CD1c-positive myeloid dendritic cell (primary cell): ENCODE measurements at regions not wholly inside any gene's neighbourhood (a gene's known extent, or its start where the extent isn't known, plus 50 kb on each side); places are given as distances from the start of the nearest gene placed in this dataset.
"Not testable (repeated sequence)": the region's sequence is repeated elsewhere in the genome, so short reads cannot be mapped to it uniquely, and the experiment has no call there.

Experiments
- DNase-seq: peaks from one replicate; pipeline ENCODE4 v3.0.0-alpha.2; 2016; ENCODE audit errors: extremely low spot score

DNA sequence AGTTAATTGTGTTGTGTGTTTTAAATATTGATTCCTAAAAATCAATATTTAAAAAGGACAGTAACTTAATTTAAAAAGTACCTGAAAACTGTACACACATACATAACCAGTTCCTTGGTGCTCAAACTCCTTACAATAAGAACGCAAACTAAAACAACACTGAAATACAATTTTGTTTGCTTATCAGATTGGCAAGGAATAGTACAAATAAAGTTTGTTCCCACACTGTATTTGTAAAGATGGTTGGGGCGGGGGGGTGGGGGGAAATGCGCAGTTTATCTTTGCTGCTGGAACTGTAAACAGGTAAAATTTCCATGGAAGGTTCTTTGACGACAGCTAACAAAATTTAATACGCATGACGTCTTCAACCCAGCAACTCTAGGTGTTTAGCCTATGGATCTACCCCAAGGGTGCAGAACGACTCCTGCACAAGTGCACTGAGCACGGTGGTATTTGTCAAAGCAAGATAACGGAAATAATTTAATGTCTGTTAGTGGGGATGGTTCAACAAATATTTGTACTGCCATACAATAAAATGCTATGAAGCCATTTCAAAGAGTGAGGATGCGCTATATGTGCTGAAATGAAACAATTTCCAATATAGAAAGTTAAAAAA is 96.5 kb downstream of the ING1 start:
- no peak for DNase-seq

DNA sequence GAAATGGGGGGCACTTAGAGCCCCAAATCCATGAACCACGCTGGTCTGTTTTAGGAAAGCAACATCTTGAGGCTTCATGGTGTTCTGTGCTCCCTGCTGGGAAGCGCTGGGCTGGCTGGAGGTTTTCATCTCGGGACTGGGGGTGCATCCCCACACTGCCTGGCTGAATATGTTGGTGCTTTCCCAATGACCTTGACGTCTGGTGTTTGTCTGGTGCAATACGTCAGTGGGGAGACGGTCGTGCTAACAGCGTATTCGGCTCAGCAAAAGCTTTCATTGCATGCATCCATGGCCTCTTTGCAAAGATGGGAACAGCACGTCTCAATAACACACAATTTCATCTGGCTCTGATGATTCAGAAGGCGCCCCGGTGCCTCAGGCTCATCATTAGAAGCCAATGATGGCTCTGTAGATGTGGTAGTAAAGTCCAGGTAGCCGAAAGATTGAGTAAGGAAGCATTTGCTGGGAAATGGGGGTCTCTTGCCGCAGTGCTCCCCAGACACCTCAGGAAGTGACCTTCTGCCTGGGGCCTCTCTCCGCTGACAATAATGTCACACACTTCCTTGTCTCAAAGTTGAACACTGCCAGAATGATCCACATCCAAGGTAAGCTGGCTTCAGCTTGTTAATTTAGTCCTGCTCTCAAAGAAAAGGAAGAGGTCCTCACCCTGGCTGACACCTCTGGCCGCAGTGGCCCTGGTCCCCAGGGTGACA is 97.7 kb downstream of the ING1 start:
- DNase-seq, result no peak

DNA sequence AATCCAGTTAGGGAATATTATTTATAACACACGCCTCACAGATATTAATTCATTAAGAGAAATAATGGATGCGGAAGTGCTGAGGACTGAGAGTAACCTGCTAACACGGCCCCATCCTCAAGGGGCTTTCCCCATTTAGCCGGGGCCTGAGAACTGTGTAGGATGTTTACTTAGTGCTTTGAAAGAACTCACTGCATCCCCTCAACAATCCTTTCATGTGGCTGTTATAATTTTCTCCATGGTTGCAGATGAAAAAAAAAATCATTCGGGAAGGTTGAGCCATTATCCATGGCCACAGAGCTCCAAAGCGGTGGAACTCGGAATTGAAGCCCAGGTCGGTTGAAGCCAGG is 98.2 kb downstream of the ING1 start:
- no peak for DNase-seq

DNA sequence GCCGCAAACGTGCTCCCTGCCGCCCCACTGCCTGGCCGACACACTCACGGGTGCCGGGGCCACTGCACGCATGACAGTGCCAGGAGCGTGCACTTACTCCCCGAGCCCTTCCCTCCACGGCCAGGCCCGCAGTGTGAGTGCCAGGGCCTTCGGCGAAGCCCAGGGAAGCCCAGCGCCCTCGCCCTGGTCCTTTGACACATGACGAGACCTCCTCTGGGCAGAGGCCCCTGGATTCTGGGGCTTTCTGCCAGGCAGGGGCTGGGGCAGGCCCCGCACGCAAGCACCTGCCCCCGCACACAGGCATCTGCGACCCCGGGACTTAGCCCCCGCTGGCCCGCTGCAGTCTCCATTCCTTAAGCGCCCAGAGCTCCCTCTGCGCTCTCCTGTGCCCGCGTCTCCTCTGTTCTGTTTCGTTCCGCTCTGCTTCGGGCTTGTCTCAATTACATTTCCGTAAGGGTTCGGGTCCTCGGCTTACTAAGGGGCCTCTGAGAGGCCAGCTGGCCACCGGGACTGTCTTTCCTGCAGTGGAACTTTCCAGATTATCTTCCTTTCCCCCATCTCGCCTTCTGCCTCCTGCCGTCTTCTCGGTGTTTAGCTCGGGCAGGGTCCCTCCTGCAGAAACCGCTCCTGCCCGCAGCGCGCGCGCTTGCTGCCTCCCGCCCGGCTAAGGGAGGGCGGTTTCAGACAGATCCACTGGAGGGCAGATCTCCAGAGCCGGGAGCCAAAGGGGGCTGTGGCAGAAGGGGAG is 98.8 kb downstream of the ING1 start:
- DNase-seq, result no peak

DNA sequence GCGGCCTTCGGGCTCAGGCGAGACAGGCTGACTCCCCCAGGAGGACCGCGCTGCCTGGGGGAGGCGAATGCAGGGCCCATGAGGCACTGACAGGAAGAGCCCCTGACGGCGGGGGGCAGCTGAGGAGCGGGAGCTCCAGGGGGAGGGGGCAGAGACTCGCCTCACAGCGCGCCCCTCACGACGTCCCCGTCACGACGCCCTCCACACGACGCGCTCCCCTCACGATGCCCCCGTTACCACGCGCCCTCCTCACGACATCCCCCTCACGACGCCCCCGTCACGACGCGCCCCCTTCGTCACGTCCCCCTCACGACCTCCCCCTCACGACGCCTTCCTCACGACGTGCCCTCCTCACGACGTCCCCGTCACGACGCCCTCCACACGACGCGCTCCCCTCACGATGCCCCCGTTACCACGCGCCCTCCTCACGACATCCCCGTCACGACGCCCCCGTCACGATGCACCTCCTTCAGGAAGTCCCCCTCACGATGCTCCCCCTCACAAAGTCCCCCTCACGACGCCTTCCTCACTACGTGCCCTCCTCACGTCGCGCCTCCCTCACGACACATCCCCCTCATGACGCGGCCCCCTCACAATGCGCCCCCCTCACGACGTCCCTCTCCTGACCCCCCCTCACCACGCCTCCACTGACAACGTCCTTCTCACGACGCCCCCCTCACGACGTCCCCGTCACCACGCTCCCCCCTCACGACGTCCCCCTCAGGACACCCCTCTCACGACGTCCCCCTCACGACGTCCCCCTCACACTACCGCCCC is 99.6 kb downstream of the ING1 start:
- DNase-seq, result no peak

DNA sequence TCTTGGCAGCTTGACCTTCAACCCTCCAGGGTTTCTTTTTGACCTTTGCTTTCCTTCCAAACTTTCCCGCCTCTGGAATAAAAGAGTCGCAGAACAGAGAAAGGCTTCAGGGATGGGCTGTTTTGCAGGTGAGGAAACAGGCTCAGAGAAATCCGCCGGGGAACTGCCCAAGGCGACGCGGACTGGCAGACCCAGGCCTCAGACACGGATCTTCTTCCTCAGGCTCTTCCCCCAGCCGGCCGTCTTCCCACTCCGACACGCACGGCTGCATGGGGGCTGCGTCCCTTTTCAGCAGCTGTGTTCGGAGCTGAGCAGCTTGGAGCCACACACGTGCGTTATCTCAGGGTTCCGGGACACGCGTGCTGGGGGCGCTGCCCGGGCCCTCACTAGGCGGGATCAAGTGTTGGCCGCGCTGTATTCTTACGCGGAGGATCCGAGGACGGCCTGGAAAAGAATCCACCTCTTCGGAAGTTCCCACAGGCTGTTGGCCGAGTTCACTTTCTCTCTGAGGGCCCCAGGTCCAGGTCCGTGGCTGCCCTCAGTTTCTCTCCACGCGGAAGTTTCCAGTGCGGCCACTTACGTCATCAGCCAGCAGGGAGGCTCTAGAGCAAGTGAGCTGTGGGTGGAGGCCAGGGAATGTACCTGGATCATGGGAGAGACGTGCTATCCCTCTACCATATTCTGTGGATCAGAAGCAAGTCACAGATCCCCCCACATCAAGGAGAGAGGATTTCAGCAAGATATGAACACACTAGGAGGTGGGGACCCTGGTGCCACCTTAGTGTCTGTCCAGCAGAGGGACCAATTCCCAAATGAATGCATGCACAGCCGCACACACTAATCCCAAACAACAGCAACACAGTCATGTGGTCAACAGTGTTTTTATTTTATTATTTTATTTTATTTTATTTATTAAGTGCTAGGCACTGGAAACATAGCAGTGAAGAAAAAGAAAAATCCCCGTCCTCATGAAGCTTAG is 100.4 kb downstream of the ING1 start:
- no peak for DNase-seq

DNA sequence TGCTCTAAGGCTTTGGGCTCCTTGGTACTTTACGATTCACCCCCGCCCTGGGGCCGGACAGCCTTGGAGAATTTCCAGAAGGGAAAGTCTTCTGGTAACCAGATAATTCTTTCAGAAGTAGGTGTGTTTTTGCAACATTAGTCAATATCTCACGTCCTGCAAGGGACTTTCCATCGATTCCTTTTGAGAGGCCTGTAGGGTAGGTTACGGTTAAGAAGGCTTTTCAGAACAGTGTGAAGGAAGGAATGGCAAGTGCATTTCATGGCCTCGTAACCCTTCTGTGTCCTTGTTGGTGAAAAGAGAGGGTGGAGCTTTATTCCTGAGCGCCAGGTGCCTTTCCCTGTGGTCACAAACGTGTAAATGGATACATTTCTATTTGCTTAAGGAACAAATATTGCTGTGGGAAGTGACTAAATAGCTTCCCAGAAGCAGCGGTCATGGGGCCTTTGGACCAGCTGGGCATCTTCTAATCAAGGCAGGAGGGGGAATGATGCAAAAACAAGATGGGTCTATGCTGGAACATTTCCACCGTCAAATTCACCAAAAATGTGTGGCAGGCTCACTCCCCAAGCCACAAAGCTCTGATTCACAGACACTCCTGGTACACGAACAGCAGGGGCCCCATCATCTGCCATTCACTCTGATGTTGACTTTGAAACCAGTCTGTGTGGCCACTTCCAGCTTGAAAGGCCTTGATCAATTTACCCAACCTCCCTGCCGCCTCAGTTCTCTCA is 99.2 kb downstream of the ANKRD10 start:
- DNase-seq, result no peak

DNA sequence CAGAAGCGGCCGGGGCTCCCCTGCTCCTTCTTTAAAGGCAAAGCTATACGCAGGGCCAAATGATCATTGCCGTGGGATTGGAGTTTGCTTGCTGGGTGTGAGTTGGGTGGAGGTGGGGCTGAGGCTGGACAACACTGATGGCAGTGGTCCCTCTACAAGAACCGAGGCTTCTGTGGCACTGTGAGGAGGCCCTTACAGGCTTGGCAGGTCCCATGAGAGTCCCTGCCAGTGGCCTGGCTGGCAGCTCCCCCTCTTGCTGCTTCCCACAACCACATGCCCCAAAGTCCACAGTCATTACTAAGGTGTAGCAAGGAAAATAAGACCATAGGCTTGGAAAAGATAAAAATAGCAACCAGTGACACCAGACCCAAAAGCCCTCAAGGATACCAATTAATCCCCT is 98.4 kb downstream of the ANKRD10 start:
- DNase-seq, result no peak

DNA sequence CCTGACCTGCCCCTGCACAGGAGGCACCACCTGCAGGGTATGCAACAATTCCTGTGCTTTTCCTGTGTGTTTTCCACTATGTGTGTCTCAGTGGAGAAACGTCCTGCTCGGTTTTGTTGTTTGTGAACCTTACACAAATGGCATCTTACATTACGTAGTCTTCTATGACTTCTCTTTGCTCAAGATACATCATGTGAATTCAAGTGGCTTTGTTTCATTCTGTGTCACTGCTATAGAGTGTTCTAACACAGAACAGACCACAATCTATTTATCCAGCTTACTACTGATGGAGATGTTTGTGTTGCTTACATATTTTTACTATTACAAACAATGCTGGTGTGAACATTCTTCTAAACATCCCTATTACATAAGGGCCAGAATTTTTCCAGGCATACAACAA is 97.7 kb downstream of the ANKRD10 start:
- no peak for DNase-seq

DNA sequence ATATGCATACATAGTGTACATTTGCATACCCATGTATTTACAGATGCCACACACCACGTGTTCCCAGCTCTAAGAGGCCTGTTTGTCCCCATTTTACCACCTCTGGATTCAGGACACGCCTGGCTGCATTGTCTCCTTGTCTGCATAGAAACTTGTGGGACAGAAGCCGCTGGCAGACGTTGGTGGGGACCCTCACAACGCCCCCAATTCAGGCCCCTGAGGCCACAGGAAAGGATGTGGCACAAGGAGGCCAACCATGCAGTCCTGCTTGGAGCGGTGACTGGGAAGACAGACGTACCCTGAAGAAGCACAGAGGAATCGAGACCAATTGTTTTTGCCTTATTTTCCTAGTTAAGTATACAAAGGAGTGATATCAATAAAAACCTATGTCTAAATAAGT is 96.1 kb downstream of the ANKRD10 start:
- no peak for DNase-seq

DNA sequence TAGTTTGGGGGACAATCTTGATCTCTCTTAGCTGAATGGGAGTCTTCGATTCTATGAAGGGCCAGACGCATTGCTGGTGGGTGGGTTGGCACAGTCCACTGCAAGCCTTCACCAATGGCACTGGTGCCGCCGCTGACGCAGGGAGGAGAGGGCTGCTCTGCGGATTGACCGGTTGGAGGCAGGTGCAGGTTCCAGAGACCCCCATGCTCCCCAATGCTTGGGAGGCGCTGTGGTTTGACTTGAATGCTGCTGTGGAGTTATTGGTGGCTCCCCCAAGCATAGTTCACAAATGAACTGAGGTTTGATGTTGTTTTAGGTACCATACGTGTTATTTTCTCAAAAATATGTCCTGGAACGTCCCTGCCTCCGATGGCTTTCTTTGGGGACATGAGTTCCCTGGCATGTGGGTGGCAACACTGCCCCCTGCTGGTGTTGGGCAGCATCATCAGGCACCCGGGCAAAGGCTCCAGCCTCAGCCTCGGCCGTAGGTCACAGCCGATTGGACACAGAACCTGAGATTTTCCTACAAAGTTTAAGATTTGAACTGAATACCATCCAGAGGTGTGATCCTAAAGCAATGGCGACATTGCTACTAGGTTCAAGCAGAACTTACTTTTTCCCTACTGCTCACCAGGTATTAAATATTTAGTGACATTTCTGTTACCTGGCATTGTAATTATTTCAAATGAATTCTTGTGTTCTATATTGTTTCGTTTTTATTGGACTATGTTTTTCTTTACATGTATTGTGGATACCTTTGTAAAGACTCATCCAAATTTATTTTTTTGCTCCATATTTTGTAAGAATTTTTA is 95.5 kb downstream of the ANKRD10 start:
- peak; percentile 81 for DNase-seq

DNA sequence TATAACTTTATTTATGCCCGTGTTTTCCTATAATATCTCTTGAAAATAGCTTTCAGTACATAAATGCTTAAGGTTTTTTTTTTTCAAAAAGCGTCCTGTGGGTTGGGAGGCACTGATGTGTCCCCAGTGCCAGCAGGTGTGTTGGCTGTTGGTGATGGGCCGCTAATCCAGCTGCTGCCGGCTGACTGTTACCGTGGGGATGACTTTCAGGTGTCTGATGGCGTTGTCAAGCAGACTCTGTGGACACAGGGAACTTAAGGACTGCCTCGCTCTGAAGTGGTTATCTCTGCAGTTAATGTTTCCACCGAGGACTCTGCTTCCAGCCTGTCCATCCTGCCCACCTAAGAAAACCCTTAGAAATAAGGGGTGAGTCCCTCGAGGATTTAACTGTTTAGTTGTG is 94.5 kb downstream of the ANKRD10 start:
- DNase-seq, result no peak

DNA sequence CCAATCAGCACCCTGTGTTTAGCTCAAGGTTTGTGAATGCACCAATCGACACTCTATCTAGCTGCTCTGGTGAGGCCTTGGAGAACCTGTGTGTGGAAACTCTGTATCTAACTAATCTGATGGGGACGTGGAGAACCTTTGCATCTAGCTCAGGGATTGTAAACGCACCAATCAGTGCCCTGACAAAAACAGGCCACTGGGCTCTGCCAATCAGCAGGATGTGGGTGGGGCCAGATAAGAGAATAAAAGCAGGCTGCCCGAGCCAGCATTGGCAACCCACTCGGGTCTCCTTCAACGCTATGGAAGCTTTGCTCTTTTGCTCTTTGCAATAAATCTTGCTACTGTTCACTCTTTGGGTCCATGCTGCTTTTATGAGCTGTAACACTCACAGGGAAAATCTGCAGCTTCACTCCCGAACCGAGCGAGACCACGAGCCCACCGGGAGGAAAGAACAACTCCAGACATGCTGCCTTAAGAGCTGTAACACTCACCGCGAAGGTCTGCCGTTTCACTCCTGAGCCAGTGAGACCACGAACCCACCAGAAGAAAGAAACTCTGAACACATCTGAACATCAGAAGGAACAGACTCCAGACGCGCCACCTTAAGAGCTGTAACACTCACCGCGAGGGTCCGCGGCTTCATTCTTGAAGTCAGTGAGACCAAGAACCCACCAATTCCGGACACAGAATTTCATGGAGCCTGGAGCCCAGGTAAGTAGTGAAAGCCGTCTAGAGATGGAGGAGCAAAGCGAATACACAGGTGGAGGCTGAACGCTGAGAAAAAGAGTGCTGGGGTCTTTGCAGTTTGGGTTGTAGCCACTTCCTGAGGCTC is 92.8 kb downstream of the ANKRD10 start:
- not testable (repeated sequence) for DNase-seq

DNA sequence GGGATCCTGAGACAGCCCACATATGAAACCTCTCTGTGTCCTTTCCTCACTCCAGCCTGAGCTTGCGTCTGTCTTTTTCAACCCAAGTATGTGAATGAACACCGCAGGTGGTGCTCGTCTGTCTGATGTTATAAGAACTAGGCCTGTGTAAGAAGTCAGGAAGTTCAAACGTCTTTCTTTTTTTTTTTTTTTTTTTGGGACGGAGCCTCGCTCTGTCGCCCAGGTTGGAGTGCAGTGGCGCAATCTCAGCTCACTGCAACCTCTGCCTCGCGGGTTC is 92.3 kb downstream of the ANKRD10 start:
- no peak for DNase-seq

DNA sequence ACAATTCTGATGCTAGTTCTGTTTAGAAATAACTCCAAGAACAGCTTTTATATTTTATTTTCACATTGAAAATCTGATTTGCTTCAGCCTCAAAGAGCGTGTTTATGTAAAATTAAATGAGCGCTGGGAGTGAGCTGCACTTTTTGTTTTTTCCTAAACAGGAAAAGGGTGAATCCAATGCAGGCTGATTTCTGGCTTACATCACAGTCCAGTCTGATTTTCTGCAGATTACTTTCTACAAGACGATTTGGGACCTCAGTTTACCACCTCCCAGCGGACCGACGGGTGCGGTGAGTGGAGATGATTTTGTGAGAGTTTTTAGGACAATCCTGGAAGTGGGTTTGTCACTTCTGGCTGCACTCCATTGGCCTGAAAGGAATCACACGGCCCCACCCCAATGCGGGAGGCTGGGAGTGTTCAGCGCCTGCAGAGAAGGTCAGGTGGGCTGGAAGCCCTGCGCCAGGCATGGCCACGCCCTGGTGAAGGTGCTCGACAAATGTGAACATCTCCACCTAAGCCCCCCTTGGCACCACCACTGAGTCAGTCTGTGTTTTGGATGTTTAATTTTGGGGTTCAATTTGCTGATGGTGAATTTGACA is 90.1 kb downstream of the ANKRD10 start:
- DNase-seq, result no peak

DNA sequence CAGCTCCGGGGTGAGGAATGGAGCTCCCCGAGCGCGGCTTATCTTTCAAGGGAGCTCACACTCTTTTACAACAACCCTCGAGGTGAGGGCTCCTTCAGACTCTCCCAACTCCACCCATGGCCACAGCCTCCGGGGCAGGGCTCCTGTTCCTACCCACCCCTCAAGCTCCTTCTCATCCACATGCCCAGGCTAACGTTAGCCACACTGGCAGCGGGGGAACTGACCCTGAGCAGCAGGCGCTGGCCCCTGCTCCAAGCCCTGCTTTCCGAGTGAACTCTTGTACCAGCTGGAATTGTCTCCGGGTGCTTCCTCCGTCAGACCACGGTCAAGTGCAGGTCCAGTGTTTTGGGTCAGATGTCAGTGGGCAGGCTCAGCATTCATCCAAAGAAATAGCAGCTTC is 89.4 kb downstream of the ANKRD10 start:
- no peak for DNase-seq

DNA sequence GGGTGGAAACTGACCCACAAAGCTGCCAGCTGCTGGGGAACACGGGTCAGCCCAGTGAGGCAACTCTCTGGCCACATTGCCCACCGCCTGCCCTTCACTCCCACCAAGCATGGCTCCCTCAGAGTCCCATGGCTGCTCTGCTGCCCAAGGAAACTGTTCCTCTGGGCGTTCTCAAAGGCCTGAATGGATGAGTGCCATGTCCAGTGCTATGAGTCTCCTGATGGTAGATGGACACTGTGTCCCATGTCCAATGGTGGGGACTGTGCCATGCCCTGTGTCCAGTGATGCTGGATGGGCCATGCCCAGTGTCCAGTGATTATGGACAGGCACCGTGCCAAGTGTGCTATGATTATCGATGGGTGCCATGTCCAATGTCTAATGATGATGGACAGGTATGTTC is 88.8 kb downstream of the ANKRD10 start:
- no peak for DNase-seq

DNA sequence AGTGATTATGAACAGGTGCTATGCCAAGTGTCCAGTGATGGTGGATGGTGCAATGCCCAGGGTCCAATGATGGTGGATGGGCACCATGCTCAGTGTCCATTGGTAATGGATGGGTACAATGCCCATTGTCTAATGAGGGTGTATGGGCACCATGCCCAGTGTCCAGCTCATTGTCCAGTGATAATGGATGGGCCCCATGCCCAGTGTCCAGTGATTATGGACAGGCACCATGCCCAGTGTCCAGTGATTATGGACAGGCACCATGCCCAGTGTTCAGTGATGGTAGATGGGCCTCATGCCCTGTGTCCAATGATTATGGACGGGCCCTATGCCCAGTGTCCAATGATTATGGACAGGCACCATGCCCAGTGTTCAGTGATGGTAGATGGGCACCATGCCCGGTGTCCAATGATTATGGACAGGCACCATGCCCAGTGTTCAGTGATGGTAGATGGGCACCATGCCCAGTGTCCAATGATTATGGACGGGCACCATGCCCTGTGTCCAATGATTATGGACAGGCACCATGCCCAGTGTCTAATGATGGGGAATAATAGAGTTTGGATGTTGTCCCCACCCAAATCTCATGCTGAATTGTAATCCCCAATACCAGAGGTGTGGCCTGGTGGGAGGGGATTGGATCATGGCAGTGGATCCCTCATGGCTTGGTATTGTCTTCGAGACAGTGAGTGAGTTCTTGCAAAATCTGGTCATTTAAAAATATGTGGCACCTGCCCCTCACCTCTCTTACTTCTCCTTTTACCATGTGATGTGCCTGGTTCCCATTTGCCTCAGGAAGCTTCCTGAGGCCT is 87.8 kb downstream of the ANKRD10 start:
- DNase-seq, result peak; percentile 5
